Thymus (tissue), 11 donors: ENCODE measurements at regions not wholly inside any gene's neighbourhood (a gene's known extent, or its start where the extent isn't known, plus 50 kb on each side); places are given as distances from the start of the nearest gene placed in this dataset.
"Not testable (repeated sequence)": the region's sequence is repeated elsewhere in the genome, so short reads cannot be mapped to it uniquely, and the experiment has no call there.

Experiments
- DNase-seq, 9 donors: peaks; one replicate each; pipeline ENCODE4 v3.0.0-alpha.2; 2013; ENCODE audit warnings: low spot score in 9 of 9, low read depth in 6 of 9, missing footprints in 1 of 9
- H3K27ac ChIP-seq, 2 donors: one replicate each; pipeline ENCODE4 v1.5.1; 2013; ENCODE audit warnings: control low read depth in 1 of 2, low read depth in 1 of 2, low read length in 1 of 2, mild to moderate bottlenecking in 1 of 2, moderate library complexity in 1 of 2
- H3K27me3 ChIP-seq, 2 donors: one replicate each; pipeline ENCODE4 v1.5.1; 2013; ENCODE audit warnings: low read length in 1 of 2; ENCODE audit not compliant: control insufficient read depth in 2 of 2, insufficient read depth in 1 of 2
- H3K36me3 ChIP-seq, 2 donors: one replicate each; pipeline ENCODE4 v1.5.1; 2013; ENCODE audit warnings: low read length in 1 of 2, mild to moderate bottlenecking in 1 of 2, moderate library complexity in 1 of 2; ENCODE audit not compliant: control insufficient read depth in 2 of 2, insufficient read depth in 2 of 2
- H3K4me1 ChIP-seq, 2 donors: one replicate each; pipeline ENCODE4 v1.5.1; 2013; ENCODE audit warnings: low read length in 2 of 2; ENCODE audit not compliant: control insufficient read depth in 2 of 2, insufficient read depth in 2 of 2
- H3K4me3 ChIP-seq, 2 donors: one replicate each; pipeline ENCODE4 v1.5.1; 2013; ENCODE audit warnings: low read length in 2 of 2, control low read depth in 1 of 2, mild to moderate bottlenecking in 1 of 2
- H3K9me3 ChIP-seq, 2 donors: one replicate each; pipeline ENCODE4 v1.5.1; 2013; ENCODE audit warnings: low read length in 1 of 2, mild to moderate bottlenecking in 1 of 2; ENCODE audit not compliant: control insufficient read depth in 2 of 2, insufficient read depth in 1 of 2
- WGBS: extraction: QIAGEN DNeasy Blood & Tissue Kit; methylation state at CpG from one replicate; pipeline ENCODE4 v1.1.7; 2013; 5-methylcytosine and 5-hydroxymethylcytosine counted together
- donor health status: healthy.

- H3K27me3 ChIP-seq = no peaks in the 10 kb centered on the region
- no peak for DNase-seq
- H3K36me3 ChIP-seq = no peaks in the 10 kb centered on the region
- H3K4me1 ChIP-seq = peaks cover 5 to 9% of the 10 kb centered on the region in 2 donors
- no peak overlapping the region for H3K4me3 ChIP-seq
- no peaks in the 10 kb centered on the region for H3K9me3 ChIP-seq
- no peak overlapping the region for H3K27ac ChIP-seq
- 93% methylated on average over 7 of the region's 7 CpGs for WGBS
Observed at GRCh38 chr20:40963505-40963845, 65.1 kb upstream of the TOP1 start.

- Histone ChIP-seq H3K9me3 (no peaks in the 10 kb centered on the region), H3K27me3 (peaks cover 0 to 13% of the 10 kb centered on the region in 2 donors), H3K36me3 (no peaks in the 10 kb centered on the region), H3K27ac (no peak overlapping the region), H3K4me3 (no peak overlapping the region), H3K4me1 (peaks cover 5 to 11% of the 10 kb centered on the region in 2 donors)
- no peak for DNase-seq
- 100% methylated on average over 4 of the region's 4 CpGs for WGBS
Observed at GRCh38 chr20:40965671-40966070, 63.0 kb upstream of the TOP1 start.

GRCh38 chr20:40966103-40966502 is 62.5 kb upstream of the TOP1 start:
- Histone ChIP-seq H3K4me1 (peaks cover 5 to 11% of the 10 kb centered on the region in 2 donors), H3K27ac (no peak overlapping the region), H3K9me3 (no peaks in the 10 kb centered on the region), H3K36me3 (no peaks in the 10 kb centered on the region), H3K4me3 (no peak overlapping the region), H3K27me3 (peaks cover 0 to 13% of the 10 kb centered on the region in 2 donors)
- 88% methylated on average over 2 of the region's 2 CpGs for WGBS
- no peak for DNase-seq

GRCh38 chr20:40966516-40967185 is 62.0 kb upstream of the TOP1 start:
- H3K4me3 ChIP-seq = no peak overlapping the region
- peaks cover 0 to 13% of the 10 kb centered on the region in 2 donors for H3K27me3 ChIP-seq
- no peak for DNase-seq
- H3K4me1 ChIP-seq = peaks cover 3 to 10% of the 10 kb centered on the region in 2 donors
- no peaks in the 10 kb centered on the region for H3K9me3 ChIP-seq
- H3K27ac ChIP-seq = no peak overlapping the region
- WGBS = 97% methylated on average over 9 of the region's 9 CpGs
- H3K36me3 ChIP-seq = no peaks in the 10 kb centered on the region

GRCh38 chr20:40967700-40968099 is 60.9 kb upstream of the TOP1 start:
- Histone ChIP-seq H3K4me1 (peaks cover 0 to 4% of the 10 kb centered on the region in 2 donors), H3K4me3 (no peak overlapping the region), H3K36me3 (no peaks in the 10 kb centered on the region), H3K9me3 (no peaks in the 10 kb centered on the region), H3K27me3 (peaks cover 0 to 13% of the 10 kb centered on the region in 2 donors), H3K27ac (no peak overlapping the region)
- WGBS = 96% methylated on average over 4 of the region's 4 CpGs
- DNase-seq = no peak

- Histone ChIP-seq H3K27me3 (peaks cover 0 to 13% of the 10 kb centered on the region in 2 donors), H3K4me3 (peak overlapping the region; percentile 26 to 28)
- DNase-seq = peak; percentile 49 to 91 (median 75)
- not testable (repeated sequence) for H3K27ac ChIP-seq, H3K4me1 ChIP-seq, H3K9me3 ChIP-seq, H3K36me3 ChIP-seq
- 3% methylated on average over 28 of the region's 28 CpGs for WGBS
Observed at GRCh38 chr20:40968816-40969562, 59.6 kb upstream of the TOP1 start.

- H3K9me3 ChIP-seq = no peaks in the 10 kb centered on the region
- peaks cover 0 to 2% of the 10 kb centered on the region in 2 donors for H3K4me1 ChIP-seq
- peaks cover 0 to 13% of the 10 kb centered on the region in 2 donors for H3K27me3 ChIP-seq
- no peak overlapping the region for H3K27ac ChIP-seq
- no peaks in the 10 kb centered on the region for H3K36me3 ChIP-seq
- no peak for DNase-seq
- 98% methylated on average over 6 of the region's 6 CpGs for WGBS
- H3K4me3 ChIP-seq = no peak overlapping the region
Observed at GRCh38 chr20:40970218-40970617, 58.4 kb upstream of the TOP1 start.

- H3K4me3 ChIP-seq = no peak overlapping the region
- H3K36me3 ChIP-seq = no peaks in the 10 kb centered on the region
- no peaks in the 10 kb centered on the region for H3K27me3 ChIP-seq
- no peak for DNase-seq
- no peak overlapping the region for H3K27ac ChIP-seq
- no peaks in the 10 kb centered on the region for H3K9me3 ChIP-seq
- no peaks in the 10 kb centered on the region for H3K4me1 ChIP-seq
Observed at GRCh38 chr20:40977218-40977617, 51.4 kb upstream of the TOP1 start.

- Histone ChIP-seq H3K4me3 (no peak overlapping the region), H3K27me3 (no peaks in the 10 kb centered on the region), H3K27ac (no peak overlapping the region), H3K9me3 (no peaks in the 10 kb centered on the region), H3K4me1 (no peaks in the 10 kb centered on the region), H3K36me3 (no peaks in the 10 kb centered on the region)
- DNase-seq = no peak
- 93% methylated on average over 3 of the region's 3 CpGs for WGBS
Observed at GRCh38 chr20:40978761-40979160, 49.9 kb upstream of the TOP1 start.
